ENCODE measurements at regions not wholly inside any gene's neighbourhood (a gene's known extent, or its start where the extent isn't known, plus 50 kb on each side); places are given as distances from the start of the nearest gene placed in this dataset.
"Not testable (repeated sequence)": the region's sequence is repeated elsewhere in the genome, so short reads cannot be mapped to it uniquely, and the experiment has no call there.

- DNase-seq, result no peak
These were observed 117.8 kb upstream of the IGF1R start for GRCh38 chr15:98530570-98530969.

- no peak for DNase-seq
These were observed 116.3 kb upstream of the IGF1R start for GRCh38 chr15:98532063-98532462.

- no peak for DNase-seq
These were observed 111.4 kb upstream of the IGF1R start for GRCh38 chr15:98536976-98537375.

GRCh38 chr15:98537516-98538060, 110.8 kb upstream of the IGF1R start:
- DNase-seq, result no peak

GRCh38 chr15:98541519-98541918, 106.8 kb upstream of the IGF1R start:
- DNase-seq, result no peak

- no peak for DNase-seq
These were observed 105.1 kb upstream of the IGF1R start for GRCh38 chr15:98543237-98543636.

- DNase-seq, result no peak
These were observed 102.0 kb upstream of the IGF1R start for GRCh38 chr15:98546329-98546728.

GRCh38 chr15:98547275-98547674, 101.1 kb upstream of the IGF1R start:
- no peak for DNase-seq

- DNase-seq, result no peak
These were observed 100.6 kb upstream of the IGF1R start for GRCh38 chr15:98547741-98548138.

- DNase-seq, result no peak
These were observed 100.0 kb upstream of the IGF1R start for GRCh38 chr15:98548139-98548971.

GRCh38 chr15:98549003-98549402, 99.3 kb upstream of the IGF1R start:
- no peak for DNase-seq

GRCh38 chr15:98549741-98550140, 98.6 kb upstream of the IGF1R start:
- no peak for DNase-seq

GRCh38 chr15:98550363-98550762, 98.0 kb upstream of the IGF1R start:
- DNase-seq, result not testable (repeated sequence)

- no peak for DNase-seq
These were observed 96.3 kb upstream of the IGF1R start for GRCh38 chr15:98551936-98552562.

- no peak for DNase-seq
These were observed 93.8 kb upstream of the IGF1R start for GRCh38 chr15:98554272-98555172.

GRCh38 chr15:98555173-98555515, 93.2 kb upstream of the IGF1R start:
- DNase-seq, result no peak

GRCh38 chr15:98556321-98556720, 92.0 kb upstream of the IGF1R start:
- no peak for DNase-seq

GRCh38 chr15:98560338-98560737, 88.0 kb upstream of the IGF1R start:
- no peak for DNase-seq

- DNase-seq, result no peak
These were observed 87.0 kb upstream of the IGF1R start for GRCh38 chr15:98561169-98561941.

GRCh38 chr15:98562331-98562937, 85.9 kb upstream of the IGF1R start:
- DNase-seq, result no peak

GRCh38 chr15:98565566-98565965, 82.8 kb upstream of the IGF1R start:
- no peak for DNase-seq

- DNase-seq, result no peak
These were observed 80.4 kb upstream of the IGF1R start for GRCh38 chr15:98567951-98568350.
